H9 (cell line): ENCODE measurements at regions not wholly inside any gene's neighbourhood (a gene's known extent, or its start where the extent isn't known, plus 50 kb on each side); places are given as distances from the start of the nearest gene placed in this dataset.

Experiments used
- DNase-seq: peaks from one replicate; pipeline ENCODE4 v3.0.0-alpha.2; 2017
- H2AFZ ChIP-seq: one replicate; pipeline ENCODE4 v1.6.1; 2013; ENCODE audit warnings: mild to moderate bottlenecking, low read length, control low read depth, moderate library complexity
- H2AK5ac ChIP-seq: 2 replicates; pipeline ENCODE4 v1.6.1; 2013; ENCODE audit warnings: low read length, control low read depth, mixed read lengths; ENCODE audit not compliant: insufficient read length
- H2BK120ac ChIP-seq: one replicate; pipeline ENCODE4 v1.6.1; 2013; ENCODE audit warnings: low read depth, mild to moderate bottlenecking, low read length, control low read depth, inconsistent platforms; ENCODE audit not compliant: poor library complexity, severe bottlenecking
- H2BK12ac ChIP-seq: 2 replicates; pipeline ENCODE4 v1.6.1; 2013; ENCODE audit warnings: low read length, control low read depth, mixed read lengths, low read depth; ENCODE audit not compliant: insufficient read length
- H2BK15ac ChIP-seq: 2 replicates; pipeline ENCODE4 v1.6.1; 2013; ENCODE audit warnings: low read depth, low read length, control low read depth
- H2BK20ac ChIP-seq: one replicate; pipeline ENCODE4 v1.6.1; 2013; ENCODE audit warnings: low read depth, mild to moderate bottlenecking, low read length, control low read depth, inconsistent platforms; ENCODE audit not compliant: poor library complexity, severe bottlenecking
- H2BK5ac ChIP-seq: 2 replicates; pipeline ENCODE4 v1.6.1; 2013; ENCODE audit warnings: low read length, control low read depth, mixed read lengths; ENCODE audit not compliant: insufficient read length
- H3K14ac ChIP-seq: 2 replicates; pipeline ENCODE4 v1.6.1; 2013; ENCODE audit warnings: low read length, control low read depth; ENCODE audit not compliant: insufficient read depth
- H3K18ac ChIP-seq: 2 replicates; pipeline ENCODE4 v1.6.1; 2013; ENCODE audit warnings: low read depth, mild to moderate bottlenecking, mixed read lengths, low read length, control low read depth; ENCODE audit not compliant: insufficient read length
- H3K23ac ChIP-seq: 2 replicates; pipeline ENCODE4 v1.6.1; 2013; ENCODE audit warnings: low read length, control low read depth, mixed read lengths, low read depth; ENCODE audit not compliant: insufficient read length
- H3K23me2 ChIP-seq: 2 replicates; pipeline ENCODE4 v1.6.1; 2013; ENCODE audit warnings: low read depth, mild to moderate bottlenecking, mixed read lengths, low read length, control low read depth; ENCODE audit not compliant: insufficient read length, poor library complexity, severe bottlenecking
- H3K27ac ChIP-seq: 2 replicates; pipeline ENCODE4 v1.5.1; 2013; ENCODE audit warnings: low read length, control low read depth, mixed read lengths, low read depth; ENCODE audit not compliant: insufficient read length
- H3K27me3 ChIP-seq: 2 replicates; pipeline ENCODE4 v1.6.1; 2013; ENCODE audit warnings: low read length, control low read depth, inconsistent platforms; ENCODE audit not compliant: insufficient read depth
- H3K4ac ChIP-seq: 2 replicates; pipeline ENCODE4 v1.6.1; 2013; ENCODE audit warnings: low read depth, mild to moderate bottlenecking, control low read depth, inconsistent platforms, low read length, moderate library complexity
- H3K4me1 ChIP-seq: 2 replicates; pipeline ENCODE4 v1.6.1; 2013; ENCODE audit warnings: low read length, control low read depth, inconsistent platforms; ENCODE audit not compliant: insufficient read depth
- H3K4me2 ChIP-seq: 2 replicates; pipeline ENCODE4 v1.6.1; 2013; ENCODE audit warnings: low read length, control low read depth, mixed read lengths; ENCODE audit not compliant: insufficient read length, insufficient read depth
- H3K56ac ChIP-seq: 2 replicates; pipeline ENCODE4 v1.6.1; 2013; ENCODE audit warnings: low read depth, mild to moderate bottlenecking, mixed read lengths, low read length, control low read depth; ENCODE audit not compliant: insufficient read length
- H3K79me1 ChIP-seq: 2 replicates; pipeline ENCODE4 v1.6.1; 2013; ENCODE audit warnings: low read depth, mild to moderate bottlenecking, moderate library complexity, low read length, control low read depth, inconsistent platforms; ENCODE audit not compliant: insufficient read depth, poor library complexity, severe bottlenecking
- H3K79me2 ChIP-seq: 2 replicates; pipeline ENCODE4 v1.6.1; 2013; ENCODE audit warnings: low read length, control low read depth, inconsistent platforms; ENCODE audit not compliant: insufficient read depth
- H3K9ac ChIP-seq: 2 replicates; pipeline ENCODE4 v1.6.1; 2013; ENCODE audit warnings: low read length, control low read depth, mixed read lengths; ENCODE audit not compliant: insufficient read length; ENCODE audit errors: extremely low read depth
- H3K9me3 ChIP-seq: one replicate; pipeline ENCODE4 v1.6.1; 2013; ENCODE audit warnings: low read depth, low read length, inconsistent platforms; ENCODE audit not compliant: control insufficient read depth
- H3T11ph ChIP-seq: one replicate; pipeline ENCODE4 v1.6.1; 2013; ENCODE audit warnings: mild to moderate bottlenecking, low read length, control low read depth, inconsistent platforms
- H4K20me1 ChIP-seq: one replicate; pipeline ENCODE4 v1.6.1; 2013; ENCODE audit not compliant: control insufficient read depth, insufficient read length, insufficient read depth
- H4K5ac ChIP-seq: 2 replicates; pipeline ENCODE4 v1.6.1; 2013; ENCODE audit warnings: low read depth, mild to moderate bottlenecking, mixed read lengths, low read length, control low read depth; ENCODE audit not compliant: insufficient read length
- H4K8ac ChIP-seq: replicated peaks from 2 replicates; pipeline ENCODE4 v1.6.1; 2013; ENCODE audit warnings: low read length, control low read depth, mixed read lengths, low read depth; ENCODE audit not compliant: insufficient read length
- H4K91ac ChIP-seq: 2 replicates; pipeline ENCODE4 v1.6.1; 2013; ENCODE audit warnings: low read depth, mild to moderate bottlenecking, moderate library complexity, mixed read lengths, low read length, control low read depth; ENCODE audit not compliant: insufficient read length
- H3K27ac Mint-ChIP-seq, 3 experiments: 2 replicates in 2 of 3; 3 replicates in 1 of 3; pipeline ENCODE4 v1.8.0; 2020 to 2021; ENCODE audit warnings: mixed read lengths in 3 of 3, mild to moderate bottlenecking in 1 of 3, moderate library complexity in 1 of 3
- H3K27me3 Mint-ChIP-seq: 2 replicates; pipeline ENCODE4 v1.8.0; 2021; ENCODE audit warnings: low read depth, mild to moderate bottlenecking, moderate library complexity, mixed read lengths
- H3K36me3 Mint-ChIP-seq, 3 experiments: 2 replicates in 2 of 3; 3 replicates in 1 of 3; pipeline ENCODE4 v1.8.0; 2020 to 2021; ENCODE audit warnings: low read depth in 3 of 3, mixed read lengths in 3 of 3; ENCODE audit not compliant: insufficient read depth in 1 of 3
- H3K4me1 Mint-ChIP-seq, 2 experiments: 2 replicates each; pipeline ENCODE4 v1.8.0; 2020; ENCODE audit warnings: mixed read lengths in 2 of 2
- H3K4me3 Mint-ChIP-seq, 2 experiments: 2 replicates in 1 of 2; 3 replicates in 1 of 2; pipeline ENCODE4 v1.8.0; 2020 to 2021; ENCODE audit warnings: mild to moderate bottlenecking in 2 of 2, mixed read lengths in 2 of 2, moderate library complexity in 1 of 2
- H3K9me3 Mint-ChIP-seq, 2 experiments: 2 replicates in 1 of 2; 3 replicates in 1 of 2; pipeline ENCODE4 v1.8.0; 2020; ENCODE audit warnings: mild to moderate bottlenecking in 2 of 2, mixed read lengths in 2 of 2, moderate library complexity in 1 of 2
- WGBS: extraction: QIAGEN DNeasy Blood & Tissue Kit; methylation state at CpG from one replicate; pipeline ENCODE4 v1.1.7; 2013; ENCODE audit warnings: missing lambda C conversion rate, low lambda C conversion rate, mixed read lengths; ENCODE audit not compliant: insufficient read length; ENCODE audit errors: extremely low coverage; 5-methylcytosine and 5-hydroxymethylcytosine counted together
- TF ChIP-seq, protein P1 (sequence below): fragments of 200-600 bp; sonication (generic); conservative IDR thresholded peaks from 3 replicates; pipeline ENCODE4 v1.8.0; 2021; ENCODE audit warnings: antibody characterized with exemption, mild to moderate bottlenecking

DNA sequence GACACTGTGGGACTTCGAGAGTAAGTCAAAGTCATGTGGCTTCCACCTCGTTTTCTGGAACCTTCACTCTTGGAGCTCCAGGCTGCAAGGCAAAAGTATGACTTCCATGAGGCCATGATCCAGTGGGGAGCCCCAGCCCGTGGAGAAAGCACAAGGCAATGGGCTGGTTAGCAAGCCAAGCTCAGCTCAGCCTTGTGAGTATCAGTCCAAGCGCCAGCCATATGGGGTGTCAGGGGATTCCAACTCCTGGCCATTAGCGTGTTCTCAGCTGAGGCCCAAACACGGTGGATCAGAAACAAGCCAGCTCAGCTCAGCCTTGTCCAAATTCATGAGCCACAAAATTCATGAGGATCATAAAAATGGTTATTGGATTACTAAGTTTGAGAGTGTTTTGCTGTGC, 261.0 kb downstream of the RHOU start:
- no peak overlapping the region for H2BK15ac ChIP-seq
- no peaks in the 10 kb centered on the region for H3K9me3 Mint-ChIP-seq
- TF ChIP-seq, protein P1, sequence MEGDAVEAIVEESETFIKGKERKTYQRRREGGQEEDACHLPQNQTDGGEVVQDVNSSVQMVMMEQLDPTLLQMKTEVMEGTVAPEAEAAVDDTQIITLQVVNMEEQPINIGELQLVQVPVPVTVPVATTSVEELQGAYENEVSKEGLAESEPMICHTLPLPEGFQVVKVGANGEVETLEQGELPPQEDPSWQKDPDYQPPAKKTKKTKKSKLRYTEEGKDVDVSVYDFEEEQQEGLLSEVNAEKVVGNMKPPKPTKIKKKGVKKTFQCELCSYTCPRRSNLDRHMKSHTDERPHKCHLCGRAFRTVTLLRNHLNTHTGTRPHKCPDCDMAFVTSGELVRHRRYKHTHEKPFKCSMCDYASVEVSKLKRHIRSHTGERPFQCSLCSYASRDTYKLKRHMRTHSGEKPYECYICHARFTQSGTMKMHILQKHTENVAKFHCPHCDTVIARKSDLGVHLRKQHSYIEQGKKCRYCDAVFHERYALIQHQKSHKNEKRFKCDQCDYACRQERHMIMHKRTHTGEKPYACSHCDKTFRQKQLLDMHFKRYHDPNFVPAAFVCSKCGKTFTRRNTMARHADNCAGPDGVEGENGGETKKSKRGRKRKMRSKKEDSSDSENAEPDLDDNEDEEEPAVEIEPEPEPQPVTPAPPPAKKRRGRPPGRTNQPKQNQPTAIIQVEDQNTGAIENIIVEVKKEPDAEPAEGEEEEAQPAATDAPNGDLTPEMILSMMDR, result no peak
- no CpG with 5 or more reads among the region's 6 CpGs for WGBS
- H3K4me2 ChIP-seq, result no peak overlapping the region
- H2BK20ac ChIP-seq, result no peak overlapping the region
- peak overlapping the region; percentile 41 for H2BK12ac ChIP-seq
- no peak overlapping the region for H2AK5ac ChIP-seq
- H3K27me3 ChIP-seq, result no peaks in the 10 kb centered on the region
- no peaks in the 10 kb centered on the region for H3K79me1 ChIP-seq
- H3K14ac ChIP-seq, result no peak overlapping the region
- no peaks in the 10 kb centered on the region for H3K36me3 Mint-ChIP-seq
- H3K79me2 ChIP-seq, result no peaks in the 10 kb centered on the region
- no peaks in the 10 kb centered on the region for H4K20me1 ChIP-seq
- H2BK5ac ChIP-seq, result no peak overlapping the region
- H4K8ac ChIP-seq, result no peak overlapping the region
- no peak overlapping the region for H2AFZ ChIP-seq
- H3K27ac Mint-ChIP-seq, result no peak overlapping the region
- no peak overlapping the region for H3T11ph ChIP-seq
- DNase-seq, result no peak
- H3K4me3 Mint-ChIP-seq, result no peak overlapping the region
- H3K56ac ChIP-seq, result no peak overlapping the region
- no peak overlapping the region for H3K4ac ChIP-seq
- no peak overlapping the region for H2BK120ac ChIP-seq
- H4K5ac ChIP-seq, result no peak overlapping the region
- H3K9me3 ChIP-seq, result no peaks in the 10 kb centered on the region
- no peak overlapping the region for H4K91ac ChIP-seq
- H3K4me1 ChIP-seq, result 0 out of 2 replicates have a peak, but pooled peaks cover 4% of the 10 kb centered on the region
- peaks cover 8 to 14% of the 10 kb centered on the region in 2 experiments for H3K4me1 Mint-ChIP-seq
- no peak overlapping the region for H3K27ac ChIP-seq
- no peaks in the 10 kb centered on the region; the same call in 1 of the 2 replicates for H3K27me3 Mint-ChIP-seq
- H3K23me2 ChIP-seq, result no peaks in the 10 kb centered on the region
- H3K23ac ChIP-seq, result no peak overlapping the region
- H3K9ac ChIP-seq, result no peak overlapping the region
- no peak overlapping the region for H3K18ac ChIP-seq
